SK-N-SH (cell line): ENCODE measurements at regions not wholly inside any gene's neighbourhood (a gene's known extent, or its start where the extent isn't known, plus 50 kb on each side); places are given as distances from the start of the nearest gene placed in this dataset.

ENCODE experiments used
- EP300 ChIP-seq, 2 experiments: IDR thresholded peaks; 2 replicates each; pipeline versions ENCODE4 v1.4.0 to v1.6.1; 2012; ENCODE audit warnings: borderline replicate concordance in 1 of 2, low read depth in 1 of 2, low read length in 1 of 2
- RAD21 ChIP-seq: IDR thresholded peaks from 2 replicates; pipeline ENCODE4 v1.6.1; 2012; ENCODE audit warnings: mild to moderate bottlenecking, low read length
- TF ChIP-seq, protein P1 (sequence below): IDR thresholded peaks from 2 replicates; pipeline ENCODE4 v1.4.0; 2012; ENCODE audit warnings: low read depth, borderline replicate concordance

- TF ChIP-seq EP300 (IDR thresholded peaks at IDR 0.05; ENCODE audit: borderline replicate concordance in 1 of 2, low read depth in 1 of 2, low read length in 1 of 2), result no peak
- TF ChIP-seq, protein P1, sequence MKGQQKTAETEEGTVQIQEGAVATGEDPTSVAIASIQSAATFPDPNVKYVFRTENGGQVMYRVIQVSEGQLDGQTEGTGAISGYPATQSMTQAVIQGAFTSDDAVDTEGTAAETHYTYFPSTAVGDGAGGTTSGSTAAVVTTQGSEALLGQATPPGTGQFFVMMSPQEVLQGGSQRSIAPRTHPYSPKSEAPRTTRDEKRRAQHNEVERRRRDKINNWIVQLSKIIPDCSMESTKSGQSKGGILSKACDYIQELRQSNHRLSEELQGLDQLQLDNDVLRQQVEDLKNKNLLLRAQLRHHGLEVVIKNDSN, result no peak
- no peak for TF ChIP-seq RAD21
These were observed 91.0 kb upstream of the DAPK1 start for GRCh38 chr9:87406543-87407166.
